H1 (cell line): ENCODE measurements at regions not wholly inside any gene's neighbourhood (a gene's known extent, or its start where the extent isn't known, plus 50 kb on each side); places are given as distances from the start of the nearest gene placed in this dataset.

Experiments used
- CREB1 ChIP-seq: IDR thresholded peaks from 2 replicates; pipeline ENCODE4 v1.6.1; 2012; ENCODE audit warnings: inconsistent platforms
- FOSL1 ChIP-seq: IDR thresholded peaks from 2 replicates; pipeline ENCODE4 v1.6.1; 2011; ENCODE audit warnings: mild to moderate bottlenecking, low read depth, low read length, moderate library complexity; ENCODE audit not compliant: insufficient read depth
- HDAC2 ChIP-seq, 2 experiments: fragments of 300-600 bp in 1 of 2; sonication (generic) in 1 of 2; IDR thresholded peaks; 2 replicates each; pipeline ENCODE4 v1.6.1; 2011 to 2012; ENCODE audit warnings: low read depth in 2 of 2, low read length in 2 of 2, mild to moderate bottlenecking in 2 of 2, moderate library complexity in 2 of 2, borderline replicate concordance in 1 of 2, inconsistent platforms in 1 of 2
- JUND ChIP-seq: IDR thresholded peaks from 2 replicates; pipeline ENCODE4 v1.6.1; 2011; ENCODE audit warnings: mild to moderate bottlenecking, improper control_type of control experiment, low read length
- MAX ChIP-seq: IDR thresholded peaks from 2 replicates; pipeline ENCODE4 v1.6.1; 2012; ENCODE audit warnings: inconsistent platforms
- SAP30 ChIP-seq: fragments of 300-600 bp; sonication (generic); IDR thresholded peaks from 2 replicates; pipeline ENCODE4 v1.7.1; 2012; ENCODE audit warnings: low read length, moderate library complexity, mild to moderate bottlenecking, inconsistent platforms; ENCODE audit not compliant: insufficient read depth, insufficient replicate concordance
- TF ChIP-seq, protein P1 (sequence below), 3 experiments: IDR thresholded peaks; 1 replicate in 2 of 3; 2 replicates in 1 of 3; pipeline versions ENCODE4 v1.5.1 to v1.6.1; 2011; ENCODE audit warnings: low read length in 3 of 3, mild to moderate bottlenecking in 3 of 3, inconsistent platforms in 2 of 3, low read depth in 1 of 3, moderate library complexity in 1 of 3; ENCODE audit not compliant: insufficient read depth in 1 of 3; ENCODE audit errors: control extremely low read depth in 1 of 3

GRCh38 chr16:76899767-76900166 lies 291.2 kb upstream of the MON1B start (continued):
- TF ChIP-seq FOSL1, result no peak
- TF ChIP-seq CREB1, result no peak
- TF ChIP-seq JUND, result no peak
- no peak for TF ChIP-seq SAP30
- TF ChIP-seq MAX, result no peak
- no peak for TF ChIP-seq HDAC2 (IDR thresholded peaks at IDR 0.05; ENCODE audit: borderline replicate concordance in 1 of 2, low read depth in 2 of 2, low read length in 2 of 2)
- TF ChIP-seq, protein P1, sequence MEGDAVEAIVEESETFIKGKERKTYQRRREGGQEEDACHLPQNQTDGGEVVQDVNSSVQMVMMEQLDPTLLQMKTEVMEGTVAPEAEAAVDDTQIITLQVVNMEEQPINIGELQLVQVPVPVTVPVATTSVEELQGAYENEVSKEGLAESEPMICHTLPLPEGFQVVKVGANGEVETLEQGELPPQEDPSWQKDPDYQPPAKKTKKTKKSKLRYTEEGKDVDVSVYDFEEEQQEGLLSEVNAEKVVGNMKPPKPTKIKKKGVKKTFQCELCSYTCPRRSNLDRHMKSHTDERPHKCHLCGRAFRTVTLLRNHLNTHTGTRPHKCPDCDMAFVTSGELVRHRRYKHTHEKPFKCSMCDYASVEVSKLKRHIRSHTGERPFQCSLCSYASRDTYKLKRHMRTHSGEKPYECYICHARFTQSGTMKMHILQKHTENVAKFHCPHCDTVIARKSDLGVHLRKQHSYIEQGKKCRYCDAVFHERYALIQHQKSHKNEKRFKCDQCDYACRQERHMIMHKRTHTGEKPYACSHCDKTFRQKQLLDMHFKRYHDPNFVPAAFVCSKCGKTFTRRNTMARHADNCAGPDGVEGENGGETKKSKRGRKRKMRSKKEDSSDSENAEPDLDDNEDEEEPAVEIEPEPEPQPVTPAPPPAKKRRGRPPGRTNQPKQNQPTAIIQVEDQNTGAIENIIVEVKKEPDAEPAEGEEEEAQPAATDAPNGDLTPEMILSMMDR (IDR thresholded peaks at IDR 0.05; ENCODE audit: control extremely low read depth in 1 of 3, insufficient read depth in 1 of 3, low read depth in 1 of 3, low read length in 3 of 3), result no peak
